Spinal cord (tissue), 9 donors: ENCODE measurements at regions not wholly inside any gene's neighbourhood (a gene's known extent, or its start where the extent isn't known, plus 50 kb on each side); places are given as distances from the start of the nearest gene placed in this dataset.
"Not testable (repeated sequence)": the region's sequence is repeated elsewhere in the genome, so short reads cannot be mapped to it uniquely, and the experiment has no call there.

Experiments used
- DNase-seq, 6 donors: peaks; one replicate each; pipeline versions ENCODE4 v3.0.0 to v3.0.0-alpha.2; 2013 to 2015; ENCODE audit warnings: low spot score in 6 of 6, low read depth in 4 of 6
- H3K27ac ChIP-seq: one replicate; pipeline ENCODE4 v1.5.1; 2013; ENCODE audit warnings: low read depth, low read length, control low read depth
- H3K27me3 ChIP-seq: one replicate; pipeline ENCODE4 v1.6.1; 2013; ENCODE audit warnings: low read length; ENCODE audit not compliant: control insufficient read depth, insufficient read depth
- H3K36me3 ChIP-seq: one replicate; pipeline ENCODE4 v1.6.1; 2013; ENCODE audit warnings: low read length; ENCODE audit not compliant: control insufficient read depth, insufficient read depth
- H3K4me1 ChIP-seq: one replicate; pipeline ENCODE4 v1.6.1; 2013; ENCODE audit warnings: low read length; ENCODE audit not compliant: control insufficient read depth, insufficient read depth
- H3K4me3 ChIP-seq: one replicate; pipeline ENCODE4 v1.5.1; 2013; ENCODE audit warnings: low read depth, low read length, control low read depth
- H3K9me3 ChIP-seq: one replicate; pipeline ENCODE4 v1.6.1; 2013; ENCODE audit warnings: low read length; ENCODE audit not compliant: control insufficient read depth, insufficient read depth
- WGBS: methylation state at CpG from one replicate; pipeline ENCODE4 v1.1.5; 2013; ENCODE audit warnings: missing lambda C conversion rate; ENCODE audit not compliant: insufficient coverage; 5-methylcytosine and 5-hydroxymethylcytosine counted together
- donor health status: healthy.

- no CpG with 5 or more reads among the region's 2 CpGs for WGBS
- Histone ChIP-seq H3K4me3 (no peak overlapping the region), H3K27ac (no peak overlapping the region), H3K9me3 (peaks cover 3% of the 10 kb centered on the region), H3K4me1 (no peaks in the 10 kb centered on the region), H3K27me3 (no peaks in the 10 kb centered on the region), H3K36me3 (no peaks in the 10 kb centered on the region)
- DNase-seq = no peak
Measured at GRCh38 chr11:16511116-16512114, 155.1 kb upstream of the SOX6 start.

DNA sequence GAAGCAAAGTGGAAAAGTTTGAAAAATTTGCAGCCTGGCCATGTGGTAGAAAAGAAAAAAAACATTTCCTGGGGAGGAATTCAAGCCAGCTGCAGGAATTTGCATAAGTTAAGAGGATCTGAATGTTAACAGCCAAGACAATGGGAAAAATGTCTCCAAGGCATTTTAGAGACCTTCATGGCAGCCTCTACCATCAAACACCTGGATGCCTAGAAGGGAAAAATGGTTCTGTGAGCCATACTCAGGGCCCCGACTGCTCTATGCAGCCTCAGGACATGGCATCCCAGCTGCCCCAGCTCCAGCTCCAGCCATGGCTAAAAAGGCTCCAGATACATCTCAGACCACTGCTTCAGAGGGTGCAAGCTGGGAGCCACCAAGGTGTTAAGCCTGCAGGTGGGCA, 149.1 kb upstream of the SOX6 start:
- no peaks in the 10 kb centered on the region for H3K36me3 ChIP-seq
- H3K27me3 ChIP-seq = no peaks in the 10 kb centered on the region
- no peak overlapping the region for H3K4me3 ChIP-seq
- H3K27ac ChIP-seq = no peak overlapping the region
- H3K4me1 ChIP-seq = no peaks in the 10 kb centered on the region
- peaks cover 15% of the 10 kb centered on the region for H3K9me3 ChIP-seq
- 83% methylated on average over 1 of the region's 1 CpG for WGBS
- DNase-seq = no peak

DNA sequence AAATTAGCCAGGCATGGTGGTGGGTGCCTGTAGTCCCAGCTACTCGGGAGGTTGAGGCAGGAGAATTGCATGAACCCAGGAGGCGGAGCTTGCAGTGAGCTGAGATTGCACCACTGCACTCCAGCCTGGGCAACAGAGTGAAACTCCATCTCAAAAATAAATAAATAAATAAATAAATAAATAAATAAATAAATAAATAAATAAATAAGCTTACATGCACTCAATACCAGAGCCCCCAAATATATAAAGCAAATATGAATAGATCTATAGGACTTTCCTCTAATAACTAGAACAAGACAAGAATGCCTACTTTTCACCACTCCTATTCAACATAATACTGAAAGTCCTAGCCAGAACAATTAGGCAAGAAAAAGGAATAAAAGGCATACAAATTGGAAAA, 147.5 kb upstream of the SOX6 start:
- H3K36me3 ChIP-seq, H3K27ac ChIP-seq, H3K4me3 ChIP-seq, DNase-seq, H3K27me3 ChIP-seq, H3K4me1 ChIP-seq: not testable (repeated sequence)
- 100% methylated on average over 1 of the region's 2 CpGs for WGBS
- peaks cover 15% of the 10 kb centered on the region for H3K9me3 ChIP-seq

GRCh38 chr11:16494918-16495691, 138.8 kb upstream of the SOX6 start:
- H3K4me1 ChIP-seq = no peaks in the 10 kb centered on the region
- no peak overlapping the region for H3K4me3 ChIP-seq
- H3K36me3 ChIP-seq = no peaks in the 10 kb centered on the region
- no peak overlapping the region for H3K27ac ChIP-seq
- no peaks in the 10 kb centered on the region for H3K9me3 ChIP-seq
- no peak for DNase-seq
- no peaks in the 10 kb centered on the region for H3K27me3 ChIP-seq

- no peaks in the 10 kb centered on the region for H3K4me1 ChIP-seq
- WGBS = 86% methylated on average over 3 of the region's 7 CpGs
- H3K27ac ChIP-seq = no peak overlapping the region
- no peak overlapping the region for H3K4me3 ChIP-seq
- H3K36me3 ChIP-seq = no peaks in the 10 kb centered on the region
- DNase-seq = no peak
- H3K9me3 ChIP-seq = no peaks in the 10 kb centered on the region
- no peaks in the 10 kb centered on the region for H3K27me3 ChIP-seq
Measured at GRCh38 chr11:16484434-16484833, 128.1 kb upstream of the SOX6 start.

GRCh38 chr11:16474659-16475058, 118.3 kb upstream of the SOX6 start:
- H3K27ac ChIP-seq = no peak overlapping the region
- no peaks in the 10 kb centered on the region for H3K36me3 ChIP-seq
- no CpG with 5 or more reads among the region's 2 CpGs for WGBS
- no peaks in the 10 kb centered on the region for H3K9me3 ChIP-seq
- DNase-seq = no peak
- H3K4me3 ChIP-seq = no peak overlapping the region
- no peaks in the 10 kb centered on the region for H3K27me3 ChIP-seq
- H3K4me1 ChIP-seq = no peaks in the 10 kb centered on the region

- no peaks in the 10 kb centered on the region for H3K36me3 ChIP-seq
- H3K27me3 ChIP-seq = no peaks in the 10 kb centered on the region
- no peaks in the 10 kb centered on the region for H3K4me1 ChIP-seq
- no peaks in the 10 kb centered on the region for H3K9me3 ChIP-seq
- WGBS = no CpG with 5 or more reads among the region's 2 CpGs
- no peak overlapping the region for H3K4me3 ChIP-seq
- no peak overlapping the region for H3K27ac ChIP-seq
- DNase-seq = no peak
Measured at GRCh38 chr11:16469968-16470367, 113.6 kb upstream of the SOX6 start.

DNA sequence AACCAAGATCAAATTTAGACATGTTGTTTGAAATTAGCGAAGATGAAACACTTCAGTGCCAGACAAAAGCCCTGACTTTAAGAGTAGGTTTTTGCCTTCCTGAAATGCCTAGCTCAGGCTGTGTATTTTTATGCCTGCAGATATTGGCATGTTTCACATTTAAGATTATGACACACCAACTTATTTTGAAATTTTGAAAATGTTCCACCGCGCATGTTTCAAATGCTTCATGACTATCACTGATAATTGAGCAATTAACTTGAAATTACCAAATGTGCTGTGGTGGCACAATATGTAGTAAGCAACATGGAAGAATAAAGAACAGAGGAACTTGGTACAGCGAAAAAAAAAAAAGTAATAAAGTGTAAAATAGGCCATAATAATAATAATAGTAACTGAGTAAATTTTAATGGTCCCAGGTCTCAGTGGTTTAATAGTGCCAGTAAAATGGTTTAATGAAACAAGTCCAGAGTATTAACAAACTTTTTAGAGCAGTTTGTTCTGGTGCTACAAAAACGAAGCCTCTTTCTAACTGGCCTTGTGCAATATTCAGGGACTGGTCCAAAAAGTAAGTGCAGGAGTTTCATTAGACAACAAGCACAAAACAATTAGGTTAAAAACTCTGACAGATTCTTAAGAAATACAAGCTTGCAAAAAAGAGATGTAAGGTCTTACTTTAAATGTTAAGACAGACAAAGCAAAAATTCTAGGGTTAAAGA, 112.5 kb upstream of the SOX6 start:
- Histone ChIP-seq H3K27ac (no peak overlapping the region), H3K27me3 (no peaks in the 10 kb centered on the region), H3K9me3 (no peaks in the 10 kb centered on the region), H3K36me3 (no peaks in the 10 kb centered on the region), H3K4me1 (no peaks in the 10 kb centered on the region), H3K4me3 (no peak overlapping the region)
- 100% methylated on average over 1 of the region's 5 CpGs for WGBS
- no peak for DNase-seq

GRCh38 chr11:16460508-16460907, 104.2 kb upstream of the SOX6 start:
- H3K27ac ChIP-seq = no peak overlapping the region
- no peak overlapping the region for H3K4me3 ChIP-seq
- no peaks in the 10 kb centered on the region for H3K9me3 ChIP-seq
- no peaks in the 10 kb centered on the region for H3K27me3 ChIP-seq
- no peak for DNase-seq
- no peaks in the 10 kb centered on the region for H3K36me3 ChIP-seq
- H3K4me1 ChIP-seq = no peaks in the 10 kb centered on the region
